ENCODE measurements at regions not wholly inside any gene's neighbourhood (a gene's known extent, or its start where the extent isn't known, plus 50 kb on each side); places are given as distances from the start of the nearest gene placed in this dataset.
"Not testable (repeated sequence)": the region's sequence is repeated elsewhere in the genome, so short reads cannot be mapped to it uniquely, and the experiment has no call there.

DNA sequence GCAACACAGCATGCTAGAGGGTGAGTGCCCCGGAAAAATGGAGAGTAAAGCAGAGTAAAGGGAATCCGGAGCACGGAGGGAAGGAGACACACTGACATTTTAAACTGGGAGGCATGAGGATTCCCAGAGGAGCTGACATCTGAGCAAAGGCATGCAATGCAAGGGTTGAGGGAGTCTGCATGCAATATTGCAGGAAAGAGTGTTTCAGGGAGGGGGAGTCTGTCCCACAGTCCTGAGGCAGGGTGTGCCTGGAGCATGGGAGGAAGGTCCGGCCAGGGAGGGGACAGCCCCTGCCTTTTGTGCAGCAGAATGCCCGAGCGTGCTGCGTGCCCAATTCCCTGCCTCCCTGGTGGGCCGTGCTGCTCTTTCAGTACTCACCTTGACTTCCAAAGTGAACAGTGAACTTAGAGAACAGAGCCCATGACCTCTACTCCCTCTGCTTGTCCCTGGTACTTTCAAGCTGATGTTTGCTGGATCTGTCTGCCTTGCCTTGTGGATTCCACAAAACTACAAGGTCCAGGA is 163.9 kb downstream of the IGLL1 start:
- TF ChIP-seq, protein P1, sequence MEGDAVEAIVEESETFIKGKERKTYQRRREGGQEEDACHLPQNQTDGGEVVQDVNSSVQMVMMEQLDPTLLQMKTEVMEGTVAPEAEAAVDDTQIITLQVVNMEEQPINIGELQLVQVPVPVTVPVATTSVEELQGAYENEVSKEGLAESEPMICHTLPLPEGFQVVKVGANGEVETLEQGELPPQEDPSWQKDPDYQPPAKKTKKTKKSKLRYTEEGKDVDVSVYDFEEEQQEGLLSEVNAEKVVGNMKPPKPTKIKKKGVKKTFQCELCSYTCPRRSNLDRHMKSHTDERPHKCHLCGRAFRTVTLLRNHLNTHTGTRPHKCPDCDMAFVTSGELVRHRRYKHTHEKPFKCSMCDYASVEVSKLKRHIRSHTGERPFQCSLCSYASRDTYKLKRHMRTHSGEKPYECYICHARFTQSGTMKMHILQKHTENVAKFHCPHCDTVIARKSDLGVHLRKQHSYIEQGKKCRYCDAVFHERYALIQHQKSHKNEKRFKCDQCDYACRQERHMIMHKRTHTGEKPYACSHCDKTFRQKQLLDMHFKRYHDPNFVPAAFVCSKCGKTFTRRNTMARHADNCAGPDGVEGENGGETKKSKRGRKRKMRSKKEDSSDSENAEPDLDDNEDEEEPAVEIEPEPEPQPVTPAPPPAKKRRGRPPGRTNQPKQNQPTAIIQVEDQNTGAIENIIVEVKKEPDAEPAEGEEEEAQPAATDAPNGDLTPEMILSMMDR (IDR thresholded peaks at IDR 0.05; ENCODE audit: low read length): not testable (repeated sequence)
- not testable (repeated sequence) for TF ChIP-seq EZH2 (optimal IDR thresholded peaks at IDR 0.05; ENCODE audit: low read depth, low read length); EZH2phosphoT487 (IDR thresholded peaks at IDR 0.05; ENCODE audit: low read length)
